ENCODE measurements at regions not wholly inside any gene's neighbourhood (a gene's known extent, or its start where the extent isn't known, plus 50 kb on each side); places are given as distances from the start of the nearest gene placed in this dataset.
A peak's percentile ranks its signal among the peaks of the same experiment; 100 is the strongest.

DNA sequence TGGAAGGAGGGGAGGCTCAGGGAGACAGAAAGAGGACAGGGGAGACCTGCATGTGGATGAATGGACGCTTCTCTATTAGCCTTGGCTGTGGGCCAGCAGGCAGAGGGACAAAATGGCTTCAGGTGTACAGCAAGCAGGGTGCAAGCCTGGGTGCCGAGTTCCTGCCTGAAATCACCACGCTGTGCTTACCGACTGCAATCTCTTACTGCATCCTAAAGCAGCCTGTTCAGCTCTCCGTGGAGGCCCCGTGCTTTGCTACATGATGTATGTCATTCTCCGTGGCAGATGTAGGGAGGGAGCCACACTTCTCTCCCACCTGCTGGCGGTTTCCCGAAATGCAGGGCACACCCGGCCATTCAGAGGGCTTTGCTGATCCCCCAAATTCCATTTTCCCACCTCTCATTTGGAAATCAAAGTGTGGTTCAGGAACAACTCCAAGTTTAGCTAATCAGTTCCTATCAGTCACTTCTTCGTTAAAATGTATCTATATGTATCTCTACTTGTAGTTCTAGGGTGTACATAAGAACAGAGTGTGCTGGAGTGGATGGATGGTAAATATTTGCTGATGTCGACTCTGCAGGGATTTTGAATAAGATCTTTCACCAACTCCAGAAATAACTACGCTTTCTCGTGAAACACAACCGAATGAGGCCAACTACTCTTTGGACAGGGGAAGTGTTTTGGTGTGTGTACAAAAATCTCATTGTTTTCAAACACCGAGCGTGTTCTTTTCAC is 122.3 kb upstream of the BACE2 start:
- DNase-seq (ENCODE audit: low read depth in 3 of 3), result no peak

- DNase-seq (ENCODE audit: low read depth in 3 of 3), result no peak
Measured at GRCh38 chr21:41048145-41048544, 119.8 kb upstream of the BACE2 start.

DNA sequence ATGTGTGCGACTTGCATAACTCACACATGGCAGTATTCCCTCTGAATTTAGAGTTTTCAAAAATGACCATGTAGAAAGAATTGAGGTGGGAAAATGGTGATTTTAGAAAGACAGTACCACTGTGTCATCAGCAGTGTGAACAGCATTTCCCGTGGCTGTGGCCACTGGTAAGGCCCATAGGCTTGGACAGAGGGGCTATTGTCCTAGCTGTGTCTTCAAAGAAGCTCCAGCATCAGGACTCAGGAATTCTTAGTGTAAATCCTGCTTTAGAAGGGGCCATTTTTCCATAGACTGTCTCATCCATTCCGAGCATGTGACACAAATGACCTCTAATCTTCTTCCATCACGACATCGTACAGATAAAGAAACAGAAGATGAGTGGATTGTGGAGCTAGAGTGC is 119.3 kb upstream of the BACE2 start:
- no peak for DNase-seq (ENCODE audit: low read depth in 3 of 3)

DNA sequence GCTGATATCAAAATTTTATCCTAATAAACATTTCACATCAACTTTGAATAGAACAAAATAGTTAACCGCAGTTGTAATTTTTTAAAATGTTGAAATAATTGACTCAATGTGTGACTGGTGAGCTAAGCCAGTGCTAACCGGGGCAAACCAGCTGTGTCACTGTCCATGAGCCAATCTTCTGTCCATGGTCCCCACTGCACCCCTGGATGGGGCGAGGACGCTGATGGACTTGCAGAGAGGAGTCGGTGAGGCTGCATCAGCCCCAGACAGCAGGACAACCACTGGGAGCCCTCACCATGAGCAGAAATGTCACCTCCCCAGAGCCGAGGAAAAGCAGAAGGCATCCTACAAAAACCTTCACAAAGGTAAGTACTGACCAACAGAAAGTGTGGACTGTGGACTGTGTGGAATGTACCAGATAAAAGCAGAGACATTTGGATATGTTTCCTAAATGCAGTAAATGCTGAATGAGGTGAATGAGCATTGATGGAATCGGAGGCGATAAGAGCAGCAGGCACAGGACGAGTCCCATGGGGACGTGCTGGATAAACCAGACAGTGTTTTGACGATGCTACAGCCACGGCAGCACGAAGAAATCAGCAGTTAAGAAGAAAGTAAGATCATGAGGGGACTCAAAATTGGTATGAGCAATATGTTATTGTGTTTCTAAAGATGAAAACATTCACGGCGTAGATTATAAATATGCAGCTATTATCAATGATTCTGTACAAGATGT is 115.0 kb upstream of the BACE2 start:
- DNase-seq (ENCODE audit: low read depth in 3 of 3), result no peak

- DNase-seq (ENCODE audit: low read depth in 3 of 3), result no peak
Measured at GRCh38 chr21:41054018-41054578, 113.9 kb upstream of the BACE2 start.

DNA sequence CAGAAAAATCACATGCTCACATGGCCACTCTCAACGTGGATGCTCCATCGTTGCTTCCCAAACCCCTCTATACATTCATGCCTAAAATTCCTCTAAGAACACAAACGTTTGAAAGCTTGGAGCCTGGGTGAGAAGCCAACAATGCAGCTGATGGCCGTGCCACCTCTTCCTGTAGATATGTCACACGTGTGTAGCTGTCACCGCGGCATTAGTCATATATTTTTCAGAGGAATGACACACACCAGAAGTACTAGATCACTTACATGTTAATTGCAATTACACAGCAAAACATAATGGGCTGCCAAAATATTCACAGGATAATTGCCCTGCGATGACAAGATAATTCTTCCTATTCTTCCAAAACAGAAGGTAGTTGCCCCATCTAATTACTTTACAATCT is 112.7 kb upstream of the BACE2 start:
- DNase-seq (ENCODE audit: low read depth in 3 of 3), result no peak

DNA sequence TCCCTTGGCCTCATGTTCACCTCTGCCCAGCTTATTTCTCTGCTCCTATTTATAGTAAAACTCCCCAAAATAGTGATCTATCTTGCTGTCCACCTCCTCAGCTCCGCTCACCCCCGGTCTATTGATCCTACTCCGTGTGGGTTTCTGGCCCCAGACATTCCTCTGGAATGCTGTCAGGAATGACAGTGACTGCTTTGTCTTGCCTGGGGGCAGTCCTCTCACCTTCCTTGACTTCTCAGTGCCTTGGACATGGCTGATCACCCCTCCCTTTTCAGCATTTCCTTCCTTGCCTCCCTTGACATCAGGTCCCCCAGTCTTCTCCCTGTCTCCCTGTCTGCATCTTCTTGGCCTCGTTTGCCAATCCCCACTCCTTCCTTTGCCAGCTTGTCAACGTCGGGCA is 108.1 kb upstream of the BACE2 start:
- no peak for DNase-seq (ENCODE audit: low read depth in 3 of 3)

- DNase-seq (ENCODE audit: low read depth in 3 of 3), result no peak
Measured at GRCh38 chr21:41061701-41062100, 106.3 kb upstream of the BACE2 start.

GRCh38 chr21:41064334-41064791 is 103.6 kb upstream of the BACE2 start:
- DNase-seq (ENCODE audit: low read depth in 3 of 3), result no peak

GRCh38 chr21:41064951-41065350 is 103.0 kb upstream of the BACE2 start:
- DNase-seq (ENCODE audit: low read depth in 3 of 3), result no peak

- no peak for DNase-seq (ENCODE audit: low read depth in 3 of 3)
Measured at GRCh38 chr21:41065539-41065938, 102.4 kb upstream of the BACE2 start.

GRCh38 chr21:41066086-41066938 is 101.6 kb upstream of the BACE2 start:
- no peak for DNase-seq (ENCODE audit: low read depth in 3 of 3)

DNA sequence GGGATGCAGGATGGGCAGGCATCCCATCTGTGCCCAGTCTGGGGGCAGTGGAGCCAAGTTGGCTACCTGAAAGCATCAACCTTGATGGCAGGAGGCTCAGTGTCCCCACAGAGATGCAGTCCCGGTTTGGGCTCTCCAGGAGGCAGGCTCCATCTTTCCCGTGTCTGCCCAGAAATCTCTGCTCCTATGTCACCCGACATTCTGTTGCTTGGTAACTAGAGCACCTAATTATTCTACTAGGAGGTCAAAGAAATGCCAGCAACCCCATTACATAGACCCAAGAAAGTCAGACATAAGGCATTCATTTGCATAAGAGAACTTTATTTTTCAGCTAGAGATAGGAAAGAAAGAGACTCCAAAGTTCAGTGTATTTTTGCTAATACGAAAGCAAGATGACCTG is 100.3 kb upstream of the BACE2 start:
- no peak for DNase-seq (ENCODE audit: low read depth in 3 of 3)

- no peak for DNase-seq (ENCODE audit: low read depth in 3 of 3)
Measured at GRCh38 chr21:41068496-41068895, 99.5 kb upstream of the BACE2 start.

DNA sequence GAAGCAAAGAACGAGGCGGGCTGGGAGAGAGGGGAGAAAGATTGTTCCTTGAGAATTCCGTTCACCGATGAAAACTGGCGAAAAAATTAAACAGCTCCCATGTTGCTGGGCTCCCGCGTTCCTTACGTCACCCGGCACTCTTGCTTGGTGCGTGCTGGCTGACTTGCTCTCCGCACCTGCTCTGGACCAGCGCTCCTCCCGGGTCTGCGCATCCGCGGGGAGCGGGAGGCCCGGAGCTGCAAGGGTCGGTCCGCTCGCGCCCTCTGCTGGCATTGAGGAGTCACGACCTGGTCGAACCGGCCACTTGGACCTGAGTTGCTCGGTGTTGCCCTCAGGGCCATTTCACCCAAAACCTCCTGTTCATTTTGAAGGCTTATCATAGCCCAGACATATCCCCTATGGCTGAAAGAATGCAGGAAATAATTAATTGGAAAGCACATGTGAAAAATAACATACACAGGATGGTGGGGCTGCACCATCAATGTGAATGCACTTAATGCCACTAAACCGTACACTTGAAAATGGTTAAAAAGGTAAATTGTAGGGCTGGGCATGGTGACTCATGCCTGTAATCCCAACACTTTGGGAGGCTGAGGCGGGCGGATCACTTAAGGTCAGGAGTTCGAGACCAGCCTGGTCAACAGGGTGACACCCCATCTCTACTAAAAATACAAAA is 98.9 kb upstream of the BACE2 start:
- DNase-seq (ENCODE audit: low read depth in 3 of 3), result peak; percentile 6 to 34 (median 31)

DNA sequence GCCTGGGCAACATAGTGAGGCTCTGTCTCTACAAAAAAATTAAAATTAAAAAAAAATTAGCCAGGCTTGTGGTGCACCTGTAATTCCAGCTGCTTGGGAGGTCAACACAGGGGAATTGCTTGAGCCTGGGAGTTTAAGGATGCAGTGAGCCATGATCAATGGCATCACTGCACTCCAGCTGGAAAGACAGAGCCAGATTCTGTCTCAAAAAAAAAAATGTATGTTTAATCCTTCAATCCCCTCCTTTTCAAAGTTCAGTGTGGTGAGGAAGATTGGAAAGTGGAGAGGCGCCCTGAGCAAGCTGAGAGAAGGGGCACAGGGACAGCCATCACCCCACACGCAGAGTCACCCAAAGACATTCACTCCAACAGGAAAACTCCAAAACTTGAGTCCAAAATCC is 97.7 kb upstream of the BACE2 start:
- no peak for DNase-seq (ENCODE audit: low read depth in 3 of 3)

GRCh38 chr21:41071258-41072171 is 96.4 kb upstream of the BACE2 start:
- DNase-seq (ENCODE audit: low read depth in 3 of 3), result no peak

GRCh38 chr21:41073558-41073957 is 94.4 kb upstream of the BACE2 start:
- no peak for DNase-seq (ENCODE audit: low read depth in 3 of 3)

DNA sequence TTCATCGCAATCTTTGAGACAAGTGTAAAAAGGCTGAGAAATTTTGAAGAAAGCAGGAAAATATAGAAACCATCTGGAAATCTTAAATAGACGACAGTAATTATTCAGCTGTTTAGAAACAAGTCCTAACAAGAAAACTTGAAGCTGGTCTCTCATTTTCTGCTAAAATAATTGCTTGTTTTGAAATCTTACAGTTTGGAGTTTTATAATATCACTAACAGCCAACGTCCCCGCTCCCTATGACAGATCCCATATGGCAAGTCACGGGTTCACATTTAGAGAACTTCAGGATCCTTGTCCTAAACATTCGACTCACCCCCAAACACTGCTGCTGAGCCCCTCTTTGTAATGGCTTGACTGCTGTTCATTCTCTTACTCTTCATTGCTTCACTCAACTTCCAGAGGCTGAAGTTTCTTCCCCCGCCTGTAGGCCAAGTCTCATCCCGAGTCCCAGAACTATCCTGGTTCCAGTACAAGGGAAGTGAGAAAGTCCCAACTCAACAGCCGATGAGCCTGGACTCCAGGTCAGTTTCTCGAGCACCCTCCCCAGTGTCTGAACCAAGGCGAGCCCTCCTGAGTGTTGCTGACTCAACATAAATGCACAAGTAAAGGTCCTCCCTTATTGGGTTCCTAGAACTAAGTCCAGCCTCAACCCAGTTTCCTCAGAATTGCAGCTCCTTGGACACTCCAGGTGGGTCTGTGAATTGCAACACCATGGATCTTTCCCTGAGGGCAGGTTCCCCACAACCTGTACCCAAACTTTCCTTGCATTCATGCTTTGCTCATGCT is 93.4 kb upstream of the BACE2 start:
- no peak for DNase-seq (ENCODE audit: low read depth in 3 of 3)

DNA sequence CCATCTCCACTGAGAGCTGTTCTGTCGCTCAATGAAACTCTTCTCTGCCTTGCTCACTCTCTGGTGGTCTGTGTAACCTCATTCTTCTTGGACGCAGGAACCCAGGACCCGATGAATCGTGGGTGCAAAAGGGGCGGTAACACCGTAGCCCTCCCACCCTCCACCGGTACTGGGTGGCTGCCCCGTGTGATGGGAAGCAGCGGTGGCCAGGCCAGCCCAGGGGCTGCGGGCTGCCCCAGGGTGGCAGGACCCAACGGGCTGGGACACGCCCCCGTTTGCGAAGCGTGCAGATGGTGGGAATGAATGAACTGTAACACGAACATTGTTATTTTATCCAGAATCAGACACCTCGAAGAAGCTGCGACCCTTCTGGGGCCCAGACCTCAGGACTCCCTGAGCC is 92.3 kb upstream of the BACE2 start:
- no peak for DNase-seq (ENCODE audit: low read depth in 3 of 3)

Measured in stimulated activated CD4-positive, alpha-beta T cell treated with anti-CD3 and anti-CD28 coated beads, TNF-alpha, amount 100 ng/mL, for 4 hours (primary cell).